ENCODE measurements at regions not wholly inside any gene's neighbourhood (a gene's known extent, or its start where the extent isn't known, plus 50 kb on each side); places are given as distances from the start of the nearest gene placed in this dataset.

- no peak for TF ChIP-seq CTCF (IDR thresholded peaks at IDR 0.05; ENCODE audit: low read depth, low read length)
- peak in 1 of 2 donors; percentile 26 for DNase-seq (ENCODE audit: low read depth in 2 of 2)
These were observed 92.3 kb upstream of the ESRRG start for GRCh38 chr1:216815260-216816131.

GRCh38 chr1:216814576-216815259, 91.5 kb upstream of the ESRRG start:
- TF ChIP-seq CTCF (IDR thresholded peaks at IDR 0.05; ENCODE audit: low read depth, low read length) = no peak
- DNase-seq (ENCODE audit: low read depth in 2 of 2) = no peak
- H3K4me3 ChIP-seq (replicated peaks in 1 of 2; ENCODE audit: low read depth in 2 of 2, low read length in 2 of 2) = no peak overlapping the region

More at GRCh38 chr1:216815260-216816131, 92.3 kb upstream of the ESRRG start:
- H3K4me3 ChIP-seq (replicated peaks in 1 of 2; ENCODE audit: low read depth in 2 of 2, low read length in 2 of 2) = no peak overlapping the region

GRCh38 chr1:216812966-216813365, 89.7 kb upstream of the ESRRG start:
- no peak for TF ChIP-seq CTCF (IDR thresholded peaks at IDR 0.05; ENCODE audit: low read depth, low read length)
- peak in 1 of 2 donors; percentile 6 for DNase-seq (ENCODE audit: low read depth in 2 of 2)
- H3K4me3 ChIP-seq (replicated peaks in 1 of 2; ENCODE audit: low read depth in 2 of 2, low read length in 2 of 2) = no peak overlapping the region

- no peak overlapping the region for H3K4me3 ChIP-seq (replicated peaks in 1 of 2; ENCODE audit: low read depth in 2 of 2, low read length in 2 of 2)
- DNase-seq (ENCODE audit: low read depth in 2 of 2) = no peak
- no peak for TF ChIP-seq CTCF (IDR thresholded peaks at IDR 0.05; ENCODE audit: low read depth, low read length)
These were observed 86.4 kb upstream of the ESRRG start for GRCh38 chr1:216809649-216810048.

GRCh38 chr1:216807696-216808095, 84.5 kb upstream of the ESRRG start:
- DNase-seq (ENCODE audit: low read depth in 2 of 2) = no peak
- no peak for TF ChIP-seq CTCF (IDR thresholded peaks at IDR 0.05; ENCODE audit: low read depth, low read length)
- no peak overlapping the region for H3K4me3 ChIP-seq (replicated peaks in 1 of 2; ENCODE audit: low read depth in 2 of 2, low read length in 2 of 2)

GRCh38 chr1:216805953-216806352, 82.7 kb upstream of the ESRRG start:
- TF ChIP-seq CTCF (IDR thresholded peaks at IDR 0.05; ENCODE audit: low read depth, low read length) = no peak
- no peak for DNase-seq (ENCODE audit: low read depth in 2 of 2)
- no peak overlapping the region for H3K4me3 ChIP-seq (replicated peaks in 1 of 2; ENCODE audit: low read depth in 2 of 2, low read length in 2 of 2)

Measured in cardiac fibroblast (primary cell).